ENCODE measurements at regions not wholly inside any gene's neighbourhood (a gene's known extent, or its start where the extent isn't known, plus 50 kb on each side); places are given as distances from the start of the nearest gene placed in this dataset.

DNA sequence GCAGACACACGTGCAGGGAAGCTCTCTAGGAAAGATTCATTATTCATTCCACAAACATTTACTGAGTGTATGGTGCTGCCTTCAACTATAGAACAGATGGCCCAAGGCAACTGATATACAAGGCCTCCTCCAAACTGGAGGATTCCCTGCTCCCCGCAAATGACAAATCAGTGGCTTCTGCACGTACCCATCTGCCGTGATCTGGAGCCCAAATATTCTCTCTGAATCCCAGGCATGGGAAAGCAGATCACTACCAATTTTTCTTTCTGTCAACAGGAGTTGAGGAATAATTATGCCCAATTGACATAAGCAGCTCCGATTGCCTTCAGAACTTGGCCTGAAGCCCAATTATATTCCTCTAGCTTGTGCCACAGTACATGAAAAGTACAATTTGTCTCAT, 174.2 kb upstream of the CCDC196 start:
- intact Hi-C loops (cut with micrococcal nuclease; ENCODE audit: unreplicated experiment), result no loop called here
- DNase-seq (ENCODE audit: low spot score), result no peak
- no peaks in the 10 kb centered on the region for H3K36me3 ChIP-seq (ENCODE audit: insufficient read depth, low read length, poor library complexity, severe bottlenecking)
- no TSS peak for BruUV-seq (replicated peaks)
- H3K27me3 ChIP-seq (replicated peaks; ENCODE audit: insufficient read depth, low read depth, low read length, poor library complexity), result no peaks in the 10 kb centered on the region
- H3K27ac ChIP-seq (ENCODE audit: low read depth, low read length, poor library complexity, severe bottlenecking), result no peak overlapping the region
- CTCF ChIA-PET, result no interaction called here
- no peak overlapping the region for H3K4me3 ChIP-seq (ENCODE audit: low read depth, low read length, poor library complexity, severe bottlenecking)
- TF ChIP-seq EZH2 (IDR thresholded peaks at IDR 0.05; ENCODE audit: borderline replicate concordance, low read depth, low read length, poor library complexity, severe bottlenecking) (no peak), CTCF (conservative IDR thresholded peaks at IDR 0.05; ENCODE audit: low read depth, low read length) (no peak)
- no peaks in the 10 kb centered on the region for H3K9me3 ChIP-seq (ENCODE audit: low read depth, low read length, poor library complexity, severe bottlenecking)
- POLR2A ChIA-PET (ENCODE audit: low non-redundant PET), result no interaction called here
- H3K4me1 ChIP-seq (ENCODE audit: insufficient read depth, low read length, poor library complexity, severe bottlenecking), result no peaks in the 10 kb centered on the region

GRCh38 chr14:66312451-66312850, 173.7 kb upstream of the CCDC196 start:
- Histone ChIP-seq H3K27ac (ENCODE audit: low read depth, low read length, poor library complexity, severe bottlenecking) (no peak overlapping the region), H3K4me3 (ENCODE audit: low read depth, low read length, poor library complexity, severe bottlenecking) (no peak overlapping the region), H3K4me1 (ENCODE audit: insufficient read depth, low read length, poor library complexity, severe bottlenecking) (no peaks in the 10 kb centered on the region), H3K27me3 (replicated peaks; ENCODE audit: insufficient read depth, low read depth, low read length, poor library complexity) (no peaks in the 10 kb centered on the region), H3K9me3 (ENCODE audit: low read depth, low read length, poor library complexity, severe bottlenecking) (no peaks in the 10 kb centered on the region), H3K36me3 (ENCODE audit: insufficient read depth, low read length, poor library complexity, severe bottlenecking) (no peaks in the 10 kb centered on the region)
- ChIA-PET CTCF (no interaction called here), POLR2A (ENCODE audit: low non-redundant PET) (no interaction called here)
- no TSS peak for BruUV-seq (replicated peaks)
- TF ChIP-seq EZH2 (IDR thresholded peaks at IDR 0.05; ENCODE audit: borderline replicate concordance, low read depth, low read length, poor library complexity, severe bottlenecking) (no peak), CTCF (conservative IDR thresholded peaks at IDR 0.05; ENCODE audit: low read depth, low read length) (no peak)
- no peak for DNase-seq (ENCODE audit: low spot score)
- intact Hi-C loops (cut with micrococcal nuclease; ENCODE audit: unreplicated experiment), result no loop called here

GRCh38 chr14:66315098-66315497, 171.1 kb upstream of the CCDC196 start:
- intact Hi-C loops (cut with micrococcal nuclease; ENCODE audit: unreplicated experiment), result no loop called here
- Histone ChIP-seq H3K4me1 (ENCODE audit: insufficient read depth, low read length, poor library complexity, severe bottlenecking) (no peaks in the 10 kb centered on the region), H3K27ac (ENCODE audit: low read depth, low read length, poor library complexity, severe bottlenecking) (no peak overlapping the region), H3K27me3 (replicated peaks; ENCODE audit: insufficient read depth, low read depth, low read length, poor library complexity) (no peaks in the 10 kb centered on the region), H3K4me3 (ENCODE audit: low read depth, low read length, poor library complexity, severe bottlenecking) (no peak overlapping the region), H3K9me3 (ENCODE audit: low read depth, low read length, poor library complexity, severe bottlenecking) (peaks cover 6% of the 10 kb centered on the region), H3K36me3 (ENCODE audit: insufficient read depth, low read length, poor library complexity, severe bottlenecking) (no peaks in the 10 kb centered on the region)
- ChIA-PET CTCF (no interaction called here), POLR2A (ENCODE audit: low non-redundant PET) (no interaction called here)
- BruUV-seq (replicated peaks), result no TSS peak
- no peak for TF ChIP-seq CTCF (conservative IDR thresholded peaks at IDR 0.05; ENCODE audit: low read depth, low read length)
- DNase-seq (ENCODE audit: low spot score), result no peak
